BE2C (cell line): ENCODE measurements at regions not wholly inside any gene's neighbourhood (a gene's known extent, or its start where the extent isn't known, plus 50 kb on each side); places are given as distances from the start of the nearest gene placed in this dataset.
A peak's percentile ranks its signal among the peaks of the same experiment; 100 is the strongest.

Source experiments
- DNase-seq: peaks from one replicate; pipeline ENCODE4 v3.0.0-alpha.2; 2020
- H3K27me3 ChIP-seq: fragments of 250-450 bp; sonication (Bioruptor Pico); 2 replicates; pipeline ENCODE4 v1.5.1; 2020; ENCODE audit warnings: mild to moderate bottlenecking
- H3K36me3 ChIP-seq: fragments of 250-450 bp; sonication (Bioruptor Pico); 2 replicates; pipeline ENCODE4 v1.5.1; 2020; ENCODE audit warnings: mild to moderate bottlenecking
- H3K4me1 ChIP-seq: fragments of 250-450 bp; sonication (Bioruptor Pico); 2 replicates; pipeline ENCODE4 v1.5.1; 2020
- H3K4me3 ChIP-seq: 2 replicates; pipeline ENCODE4 v1.5.1; 2011; ENCODE audit warnings: low read depth, low read length
- H3K9me3 ChIP-seq: fragments of 250-450 bp; sonication (Bioruptor Pico); 2 replicates; pipeline ENCODE4 v1.5.1; 2020
- TF ChIP-seq, protein P1 (sequence below): IDR thresholded peaks from 2 replicates; pipeline ENCODE4 v1.5.1; 2012; ENCODE audit warnings: mild to moderate bottlenecking, low read depth, low read length

DNA sequence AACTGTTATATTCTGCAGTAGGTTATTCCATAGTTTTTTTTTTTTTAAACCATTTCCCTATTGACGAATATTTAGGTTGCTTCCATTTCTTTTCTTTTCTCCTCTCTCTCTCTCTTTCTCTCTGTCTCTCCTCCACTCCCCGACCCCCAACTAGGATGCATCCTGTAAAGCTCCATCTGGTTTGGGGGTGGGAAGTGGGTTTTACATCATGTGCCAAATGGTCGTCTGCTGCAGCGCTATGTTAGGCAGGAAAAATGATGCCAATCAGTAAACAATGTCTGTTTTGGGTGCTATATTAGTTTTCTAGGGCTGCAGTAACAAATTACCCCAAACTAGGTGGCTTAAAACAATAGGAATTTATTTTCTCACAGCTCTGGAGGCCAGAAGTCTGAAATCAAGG, 465.0 kb downstream of the AACS start:
- no peaks in the 10 kb centered on the region for H3K36me3 ChIP-seq
- no peak for DNase-seq
- H3K4me1 ChIP-seq = no peaks in the 10 kb centered on the region
- no peaks in the 10 kb centered on the region for H3K9me3 ChIP-seq
- no peaks in the 10 kb centered on the region for H3K27me3 ChIP-seq
- H3K4me3 ChIP-seq = no peak overlapping the region
- TF ChIP-seq, protein P1, sequence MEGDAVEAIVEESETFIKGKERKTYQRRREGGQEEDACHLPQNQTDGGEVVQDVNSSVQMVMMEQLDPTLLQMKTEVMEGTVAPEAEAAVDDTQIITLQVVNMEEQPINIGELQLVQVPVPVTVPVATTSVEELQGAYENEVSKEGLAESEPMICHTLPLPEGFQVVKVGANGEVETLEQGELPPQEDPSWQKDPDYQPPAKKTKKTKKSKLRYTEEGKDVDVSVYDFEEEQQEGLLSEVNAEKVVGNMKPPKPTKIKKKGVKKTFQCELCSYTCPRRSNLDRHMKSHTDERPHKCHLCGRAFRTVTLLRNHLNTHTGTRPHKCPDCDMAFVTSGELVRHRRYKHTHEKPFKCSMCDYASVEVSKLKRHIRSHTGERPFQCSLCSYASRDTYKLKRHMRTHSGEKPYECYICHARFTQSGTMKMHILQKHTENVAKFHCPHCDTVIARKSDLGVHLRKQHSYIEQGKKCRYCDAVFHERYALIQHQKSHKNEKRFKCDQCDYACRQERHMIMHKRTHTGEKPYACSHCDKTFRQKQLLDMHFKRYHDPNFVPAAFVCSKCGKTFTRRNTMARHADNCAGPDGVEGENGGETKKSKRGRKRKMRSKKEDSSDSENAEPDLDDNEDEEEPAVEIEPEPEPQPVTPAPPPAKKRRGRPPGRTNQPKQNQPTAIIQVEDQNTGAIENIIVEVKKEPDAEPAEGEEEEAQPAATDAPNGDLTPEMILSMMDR = no peak

DNA sequence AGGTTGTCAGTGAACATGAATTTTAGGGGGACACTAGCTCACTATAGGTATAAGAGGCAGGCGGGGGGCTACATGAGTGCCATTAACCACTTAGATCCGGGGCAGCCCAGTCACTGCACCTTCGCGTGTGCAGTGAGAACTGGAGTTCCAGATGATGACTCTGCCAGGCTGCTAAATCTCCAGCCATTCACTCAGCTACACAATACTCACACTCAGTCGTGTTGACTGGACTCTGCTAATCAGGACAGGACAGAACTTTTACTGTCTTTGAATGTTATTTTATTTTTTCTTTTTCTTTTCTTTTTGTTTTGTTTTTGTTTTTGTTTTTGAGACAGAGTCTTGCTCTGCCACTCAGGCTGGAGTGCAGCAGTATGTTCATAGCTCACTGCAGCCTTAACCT, 465.6 kb downstream of the AACS start:
- Histone ChIP-seq H3K9me3 (no peaks in the 10 kb centered on the region), H3K36me3 (no peaks in the 10 kb centered on the region), H3K4me3 (no peak overlapping the region), H3K27me3 (no peaks in the 10 kb centered on the region), H3K4me1 (no peaks in the 10 kb centered on the region)
- no peak for DNase-seq
- TF ChIP-seq, protein P1 = no peak

DNA sequence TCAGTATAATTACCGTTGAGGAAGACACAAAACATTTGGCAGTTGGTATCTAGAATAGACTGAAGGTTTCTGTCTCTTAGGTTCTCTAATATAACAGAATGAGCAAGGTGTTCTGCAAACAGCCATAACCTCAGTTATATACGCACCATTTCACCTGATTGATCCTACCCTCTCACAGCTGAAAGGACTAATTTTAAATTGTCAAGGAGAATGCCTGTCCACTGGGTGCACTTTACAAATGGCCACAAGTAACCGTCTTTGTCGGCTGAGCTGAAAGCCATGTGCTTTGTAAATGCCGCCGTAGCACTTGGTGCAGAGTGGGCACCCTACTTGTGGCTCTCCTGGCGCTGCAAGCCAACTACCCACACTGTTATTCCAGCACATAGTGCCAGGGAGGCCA, 466.3 kb downstream of the AACS start:
- DNase-seq = no peak
- TF ChIP-seq, protein P1 = no peak
- Histone ChIP-seq H3K4me1 (no peaks in the 10 kb centered on the region), H3K4me3 (no peak overlapping the region), H3K9me3 (no peaks in the 10 kb centered on the region), H3K36me3 (no peaks in the 10 kb centered on the region), H3K27me3 (no peaks in the 10 kb centered on the region)

DNA sequence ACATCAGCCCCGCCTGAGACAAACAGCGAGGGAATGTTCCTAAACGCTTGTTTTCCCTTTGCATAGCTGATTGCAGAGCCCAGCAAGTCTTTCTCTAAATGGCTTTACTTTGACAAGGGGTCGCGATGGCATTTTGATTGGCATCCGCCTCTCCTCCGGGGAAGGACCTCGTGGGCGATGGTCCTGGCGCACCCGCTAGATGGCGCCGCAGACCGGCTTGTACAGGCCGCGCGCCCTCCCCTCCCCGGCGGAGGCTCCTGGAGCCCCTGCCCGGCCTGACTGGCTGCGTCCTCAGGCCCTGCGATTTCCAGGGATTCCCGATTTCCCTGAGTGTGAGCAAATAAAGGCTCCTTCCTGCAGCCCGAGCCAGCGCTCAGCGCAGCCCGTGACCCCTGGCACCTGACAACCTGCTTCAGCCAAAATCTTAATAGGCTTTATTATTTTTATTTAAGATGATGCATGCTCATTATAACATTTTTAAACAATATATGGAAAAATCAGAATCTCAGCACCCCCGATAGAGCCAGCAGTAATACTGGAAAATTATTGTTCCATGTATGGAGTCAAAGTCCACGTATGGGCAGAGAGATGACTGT, 468.3 kb downstream of the AACS start:
- Histone ChIP-seq H3K27me3 (no peaks in the 10 kb centered on the region), H3K36me3 (no peaks in the 10 kb centered on the region), H3K4me1 (no peaks in the 10 kb centered on the region), H3K9me3 (no peaks in the 10 kb centered on the region), H3K4me3 (no peak overlapping the region)
- DNase-seq = peak; percentile 70
- TF ChIP-seq, protein P1 = peak; percentile 81

DNA sequence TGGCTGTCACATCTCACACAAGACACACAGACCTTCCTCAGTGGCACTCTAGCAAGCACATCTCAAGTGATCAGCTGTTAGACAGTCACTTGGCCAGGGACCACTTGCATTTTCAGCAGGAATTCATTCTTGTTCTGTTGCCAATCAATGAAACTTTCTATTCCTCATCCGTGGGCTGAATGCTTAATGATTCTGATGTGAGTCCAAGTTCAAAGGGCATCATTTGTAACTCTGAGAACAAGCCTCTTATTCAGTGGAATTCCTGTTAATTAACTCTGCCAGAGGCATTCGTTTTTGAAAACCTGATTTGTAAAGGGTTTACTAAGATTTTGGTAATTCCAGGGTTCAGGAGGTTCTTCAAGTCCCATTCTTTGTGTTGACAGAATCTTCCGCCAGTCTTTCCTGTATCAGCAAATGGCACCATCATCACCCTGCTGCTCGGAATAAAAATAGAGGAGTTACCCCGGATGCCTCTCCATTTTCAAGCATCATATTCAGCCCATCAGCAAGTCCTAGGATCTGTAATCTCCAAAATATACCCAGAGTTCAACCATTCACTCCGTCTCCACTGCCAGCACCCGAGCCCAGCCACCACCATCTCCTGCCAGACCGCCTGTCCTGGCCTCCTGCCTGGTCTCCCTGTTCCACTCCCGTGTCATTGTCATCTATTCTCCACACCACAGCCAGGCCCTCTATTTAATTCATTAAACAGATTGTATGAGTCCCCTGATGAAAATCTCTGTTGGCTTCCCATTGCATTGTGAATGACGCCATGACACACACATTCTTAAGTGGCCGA, 473.4 kb downstream of the AACS start:
- no peak for DNase-seq
- Histone ChIP-seq H3K4me3 (no peak overlapping the region), H3K4me1 (no peaks in the 10 kb centered on the region), H3K27me3 (no peaks in the 10 kb centered on the region), H3K36me3 (no peaks in the 10 kb centered on the region), H3K9me3 (no peaks in the 10 kb centered on the region)
- TF ChIP-seq, protein P1 = no peak

DNA sequence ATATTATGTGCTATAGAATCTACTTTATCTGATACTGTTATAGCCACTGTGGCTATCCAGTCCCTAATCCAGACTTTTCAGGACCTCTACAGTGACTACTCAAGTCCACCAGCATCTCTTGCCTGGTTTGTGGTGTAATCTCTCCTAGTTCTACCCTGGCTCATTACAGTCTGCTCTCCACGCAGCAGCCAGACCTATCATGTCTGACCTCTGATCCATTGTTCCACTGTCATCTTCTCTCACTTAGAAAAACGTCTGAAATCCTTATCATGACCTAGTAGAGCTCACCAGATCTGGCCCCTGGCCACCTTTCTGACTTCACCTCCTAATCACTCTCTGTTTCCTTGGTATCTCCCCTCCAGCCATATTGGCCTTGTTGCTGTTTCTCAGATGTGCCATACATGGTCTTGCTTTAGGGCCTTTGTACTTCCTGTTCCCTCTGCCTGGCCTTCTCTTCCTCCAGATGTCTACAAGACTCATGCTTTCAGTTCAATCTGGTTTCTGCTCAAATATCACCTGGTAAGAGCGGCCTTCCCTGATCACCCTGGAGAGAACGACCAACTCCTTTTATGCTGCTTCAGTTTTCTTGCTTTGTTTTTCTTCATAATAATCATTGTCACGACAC, 475.5 kb downstream of the AACS start:
- TF ChIP-seq, protein P1 = no peak
- Histone ChIP-seq H3K9me3 (no peaks in the 10 kb centered on the region), H3K4me1 (no peaks in the 10 kb centered on the region), H3K36me3 (no peaks in the 10 kb centered on the region), H3K4me3 (no peak overlapping the region), H3K27me3 (no peaks in the 10 kb centered on the region)
- DNase-seq = no peak
